ENCODE measurements at regions not wholly inside any gene's neighbourhood (a gene's known extent, or its start where the extent isn't known, plus 50 kb on each side); places are given as distances from the start of the nearest gene placed in this dataset.

DNA sequence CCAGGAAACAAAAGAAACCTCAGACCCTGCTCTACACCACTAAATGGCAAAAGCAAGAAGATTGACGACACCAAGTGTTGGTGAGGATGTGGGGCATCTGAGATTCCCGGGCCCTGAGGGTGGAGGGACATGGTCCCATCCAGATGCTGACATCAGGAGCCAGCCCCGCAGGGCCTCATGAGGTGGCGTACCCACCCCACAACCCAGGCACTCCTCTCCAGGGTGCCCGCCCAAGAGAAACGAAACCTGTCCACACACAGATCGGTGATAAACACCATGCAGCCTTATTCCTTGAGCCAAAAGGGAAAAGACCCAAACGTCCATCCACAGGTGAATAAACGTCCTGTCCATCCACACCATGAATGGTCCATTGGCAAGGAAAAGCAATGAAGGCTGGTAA, 54.8 kb upstream of the C14orf180 start:
- no peaks in the 10 kb centered on the region for H3K36me3 ChIP-seq (replicated peaks in 1 of 2; ENCODE audit: control insufficient read depth in 1 of 2, insufficient read depth in 2 of 2, low read length in 2 of 2)
- no peaks in the 10 kb centered on the region for H3K79me2 ChIP-seq (ENCODE audit: insufficient read depth, low read length)
- H3K4me3 ChIP-seq (replicated peaks in 1 of 3; ENCODE audit: low read depth in 2 of 3, low read length in 3 of 3) = no peak overlapping the region
- H3K27me3 ChIP-seq (ENCODE audit: control insufficient read depth in 2 of 2, insufficient read depth in 2 of 2, low read length in 2 of 2) = no peaks in the 10 kb centered on the region
- H4K20me1 ChIP-seq (ENCODE audit: insufficient read depth, low read length) = no peaks in the 10 kb centered on the region
- Mint-ChIP-seq H3K9me3 (peaks cover 12 to 28% (median 18%) of the 10 kb centered on the region in 7 donors), H3K27me3 (ENCODE audit: low read depth in 3 of 3) (no peaks in the 10 kb centered on the region), H3K36me3 (no peaks in the 10 kb centered on the region), H3K4me3 (no peak overlapping the region), H3K27ac (no peak overlapping the region), H3K4me1 (no peaks in the 10 kb centered on the region)
- DNase-seq = no peak
- no peak overlapping the region for H2AFZ ChIP-seq (ENCODE audit: insufficient read depth, low read depth, low read length, poor library complexity, severe bottlenecking)
- TF ChIP-seq, protein P1, sequence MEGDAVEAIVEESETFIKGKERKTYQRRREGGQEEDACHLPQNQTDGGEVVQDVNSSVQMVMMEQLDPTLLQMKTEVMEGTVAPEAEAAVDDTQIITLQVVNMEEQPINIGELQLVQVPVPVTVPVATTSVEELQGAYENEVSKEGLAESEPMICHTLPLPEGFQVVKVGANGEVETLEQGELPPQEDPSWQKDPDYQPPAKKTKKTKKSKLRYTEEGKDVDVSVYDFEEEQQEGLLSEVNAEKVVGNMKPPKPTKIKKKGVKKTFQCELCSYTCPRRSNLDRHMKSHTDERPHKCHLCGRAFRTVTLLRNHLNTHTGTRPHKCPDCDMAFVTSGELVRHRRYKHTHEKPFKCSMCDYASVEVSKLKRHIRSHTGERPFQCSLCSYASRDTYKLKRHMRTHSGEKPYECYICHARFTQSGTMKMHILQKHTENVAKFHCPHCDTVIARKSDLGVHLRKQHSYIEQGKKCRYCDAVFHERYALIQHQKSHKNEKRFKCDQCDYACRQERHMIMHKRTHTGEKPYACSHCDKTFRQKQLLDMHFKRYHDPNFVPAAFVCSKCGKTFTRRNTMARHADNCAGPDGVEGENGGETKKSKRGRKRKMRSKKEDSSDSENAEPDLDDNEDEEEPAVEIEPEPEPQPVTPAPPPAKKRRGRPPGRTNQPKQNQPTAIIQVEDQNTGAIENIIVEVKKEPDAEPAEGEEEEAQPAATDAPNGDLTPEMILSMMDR (IDR thresholded peaks at IDR 0.05) = no peak
- peaks cover 9 to 25% of the 10 kb centered on the region in 2 donors for H3K9me3 ChIP-seq (replicated peaks in 1 of 2; ENCODE audit: control insufficient read depth in 1 of 2, insufficient read depth in 1 of 2, low read length in 2 of 2)
- no peak overlapping the region for H3K27ac ChIP-seq (ENCODE audit: low read depth in 1 of 2, low read length in 2 of 2)
- intact Hi-C loops (cut with micrococcal nuclease) = no loop called here
- H3K9ac ChIP-seq (ENCODE audit: insufficient read depth, low read length, poor library complexity, severe bottlenecking) = no peak overlapping the region
- H3K4me1 ChIP-seq (ENCODE audit: control insufficient read depth in 1 of 2, insufficient read depth in 2 of 2, low read length in 2 of 2) = no peaks in the 10 kb centered on the region
- whole genome bisulfite sequencing (ENCODE audit: insufficient coverage) = 98% methylated on average over 4 of the region's 9 CpGs
- no peak overlapping the region for H3K4me2 ChIP-seq (replicated peaks; ENCODE audit: extremely low read depth, low read length, poor library complexity, severe bottlenecking)

DNA sequence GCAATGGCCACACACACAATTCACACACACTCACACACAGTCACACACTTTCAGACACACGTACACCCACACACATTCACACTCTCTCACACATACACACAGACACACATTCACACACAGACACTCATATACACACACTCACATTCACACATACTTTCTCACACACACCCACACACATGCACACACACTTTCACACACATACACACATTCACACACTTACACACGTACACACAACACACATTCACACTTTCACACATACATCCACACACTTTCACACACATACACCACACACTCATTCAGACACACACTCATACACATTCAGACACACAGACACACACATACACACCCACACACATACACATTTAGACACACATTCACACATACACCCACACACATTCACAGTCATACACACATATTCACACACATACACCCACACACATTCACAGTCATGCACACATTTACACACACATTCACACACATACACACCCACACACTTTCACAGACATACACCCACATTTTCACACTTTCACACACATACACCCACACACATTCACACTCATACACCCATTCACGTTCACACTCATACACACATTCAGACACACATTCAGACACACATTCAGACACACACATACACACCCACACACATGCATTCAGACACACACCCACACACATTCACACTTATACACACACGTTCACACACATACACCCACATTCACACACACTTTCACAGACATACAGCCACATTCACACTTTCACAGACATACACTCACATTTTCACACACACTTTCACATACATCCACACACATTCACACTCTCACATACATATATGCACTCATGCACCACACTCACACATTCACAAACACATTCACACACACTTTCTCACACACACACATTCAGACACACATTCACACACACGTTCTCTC, 52.6 kb upstream of the C14orf180 start:
- Histone ChIP-seq H3K36me3 (replicated peaks in 1 of 2; ENCODE audit: control insufficient read depth in 1 of 2, insufficient read depth in 2 of 2, low read length in 2 of 2) (no peaks in the 10 kb centered on the region), H3K9ac (ENCODE audit: insufficient read depth, low read length, poor library complexity, severe bottlenecking) (no peak overlapping the region), H2AFZ (ENCODE audit: insufficient read depth, low read depth, low read length, poor library complexity, severe bottlenecking) (no peak overlapping the region), H3K9me3 (replicated peaks in 1 of 2; ENCODE audit: control insufficient read depth in 1 of 2, insufficient read depth in 1 of 2, low read length in 2 of 2) (peaks cover 9 to 25% of the 10 kb centered on the region in 2 donors), H3K79me2 (ENCODE audit: insufficient read depth, low read length) (no peaks in the 10 kb centered on the region), H3K4me3 (replicated peaks in 1 of 3; ENCODE audit: low read depth in 2 of 3, low read length in 3 of 3) (no peak overlapping the region), H3K4me2 (replicated peaks; ENCODE audit: extremely low read depth, low read length, poor library complexity, severe bottlenecking) (no peak overlapping the region), H3K27me3 (ENCODE audit: control insufficient read depth in 2 of 2, insufficient read depth in 2 of 2, low read length in 2 of 2) (no peaks in the 10 kb centered on the region), H4K20me1 (ENCODE audit: insufficient read depth, low read length) (no peaks in the 10 kb centered on the region), H3K27ac (ENCODE audit: low read depth in 1 of 2, low read length in 2 of 2) (no peak overlapping the region), H3K4me1 (ENCODE audit: control insufficient read depth in 1 of 2, insufficient read depth in 2 of 2, low read length in 2 of 2) (no peaks in the 10 kb centered on the region)
- Mint-ChIP-seq H3K4me3 (no peak overlapping the region), H3K36me3 (no peaks in the 10 kb centered on the region), H3K4me1 (no peaks in the 10 kb centered on the region), H3K27ac (no peak overlapping the region), H3K27me3 (ENCODE audit: low read depth in 3 of 3) (peaks cover 2% of the 10 kb centered on the region in 3 donors), H3K9me3 (peaks cover 12 to 28% (median 18%) of the 10 kb centered on the region in 7 donors)
- intact Hi-C loops (cut with micrococcal nuclease) = no loop called here
- TF ChIP-seq, protein P1 (IDR thresholded peaks at IDR 0.05) = no peak
- WGBS (ENCODE audit: insufficient coverage) = 64% methylated on average over 5 of the region's 5 CpGs
- DNase-seq = no peak

Measured in CD14-positive monocyte (primary cell).